Activated effector memory CD4-positive, alpha-beta T cell treated with Interleukin-2 at 50 U/mL for 16 hours (primary cell): ENCODE measurements at regions not wholly inside any gene's neighbourhood (a gene's known extent, or its start where the extent isn't known, plus 50 kb on each side); places are given as distances from the start of the nearest gene placed in this dataset.
"Not testable (repeated sequence)": the region's sequence is repeated elsewhere in the genome, so short reads cannot be mapped to it uniquely, and the experiment has no call there.

Experiments
- DNase-seq: peaks from one replicate; pipeline ENCODE4 v3.0.0-alpha.2; 2020

- DNase-seq = no peak
Observed at GRCh38 chr6:16947375-16948015, 154.4 kb upstream of the STMND1 start.

GRCh38 chr6:16944596-16944995 lies 157.3 kb upstream of the STMND1 start:
- no peak for DNase-seq

GRCh38 chr6:16939839-16940238 lies 162.0 kb upstream of the STMND1 start:
- no peak for DNase-seq

- DNase-seq = no peak
Observed at GRCh38 chr6:16939351-16939750, 162.5 kb upstream of the STMND1 start.

- DNase-seq = no peak
Observed at GRCh38 chr6:16936893-16937292, 165.0 kb upstream of the STMND1 start.

- DNase-seq = no peak
Observed at GRCh38 chr6:16933961-16934360, 167.9 kb upstream of the STMND1 start.

GRCh38 chr6:16933532-16933931 lies 168.3 kb upstream of the STMND1 start:
- DNase-seq = no peak

- no peak for DNase-seq
Observed at GRCh38 chr6:16932920-16933319, 168.9 kb upstream of the STMND1 start.

- DNase-seq = not testable (repeated sequence)
Observed at GRCh38 chr6:16931079-16931478, 169.8 kb upstream of the ATXN1 start.

GRCh38 chr6:16930432-16930831 lies 169.2 kb upstream of the ATXN1 start:
- no peak for DNase-seq

- no peak for DNase-seq
Observed at GRCh38 chr6:16929809-16930208, 168.5 kb upstream of the ATXN1 start.

- DNase-seq = no peak
Observed at GRCh38 chr6:16928387-16928786, 167.1 kb upstream of the ATXN1 start.

- no peak for DNase-seq
Observed at GRCh38 chr6:16927205-16927604, 165.9 kb upstream of the ATXN1 start.

GRCh38 chr6:16925461-16925860 lies 164.2 kb upstream of the ATXN1 start:
- DNase-seq = no peak

GRCh38 chr6:16922282-16922681 lies 161.0 kb upstream of the ATXN1 start:
- DNase-seq = no peak

GRCh38 chr6:16921399-16922110 lies 160.3 kb upstream of the ATXN1 start:
- no peak for DNase-seq

- DNase-seq = no peak
Observed at GRCh38 chr6:16918586-16918985, 157.3 kb upstream of the ATXN1 start.

GRCh38 chr6:16914184-16914583 lies 152.9 kb upstream of the ATXN1 start:
- DNase-seq = no peak

- no peak for DNase-seq
Observed at GRCh38 chr6:16912756-16913155, 151.5 kb upstream of the ATXN1 start.

- no peak for DNase-seq
Observed at GRCh38 chr6:16911088-16911487, 149.8 kb upstream of the ATXN1 start.

GRCh38 chr6:16909658-16910360 lies 148.5 kb upstream of the ATXN1 start:
- no peak for DNase-seq

- DNase-seq = no peak
Observed at GRCh38 chr6:16907991-16908390, 146.7 kb upstream of the ATXN1 start.

GRCh38 chr6:16904957-16905356 lies 143.7 kb upstream of the ATXN1 start:
- no peak for DNase-seq

- DNase-seq = no peak
Observed at GRCh38 chr6:16903470-16903869, 142.2 kb upstream of the ATXN1 start.
